ENCODE measurements at regions not wholly inside any gene's neighbourhood (a gene's known extent, or its start where the extent isn't known, plus 50 kb on each side); places are given as distances from the start of the nearest gene placed in this dataset.

DNA sequence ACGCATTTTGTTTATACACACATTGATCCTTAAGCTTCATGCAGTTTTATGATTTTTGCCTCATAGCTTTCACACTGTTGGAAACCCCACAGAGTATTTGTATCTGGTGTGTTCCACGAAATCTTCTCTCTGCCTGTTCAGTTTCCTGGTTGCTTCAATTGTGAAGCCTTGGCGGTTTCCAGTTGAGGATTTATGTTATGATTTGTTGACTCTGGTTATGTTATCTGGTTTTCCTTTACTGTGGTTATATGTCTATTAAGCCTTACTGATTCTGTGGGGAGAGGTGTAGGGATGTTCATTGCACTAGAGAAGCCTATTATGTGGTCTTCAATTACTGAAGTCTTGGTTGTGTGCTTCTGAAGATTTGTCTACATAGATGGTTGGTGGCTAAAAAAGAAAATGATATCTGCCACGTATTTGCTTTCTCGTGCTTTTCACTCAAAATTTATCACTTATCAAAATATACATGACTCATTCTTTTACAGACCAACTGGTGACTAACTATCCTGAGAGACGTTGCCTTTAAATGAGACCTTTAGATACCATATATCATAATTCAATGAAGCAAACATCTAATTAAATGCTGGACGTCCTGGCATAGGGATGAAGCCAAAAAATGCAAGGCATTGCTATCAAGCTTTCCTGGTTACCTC, 488.0 kb upstream of the B3GALT2 start:
- DNase-seq: no peak

DNA sequence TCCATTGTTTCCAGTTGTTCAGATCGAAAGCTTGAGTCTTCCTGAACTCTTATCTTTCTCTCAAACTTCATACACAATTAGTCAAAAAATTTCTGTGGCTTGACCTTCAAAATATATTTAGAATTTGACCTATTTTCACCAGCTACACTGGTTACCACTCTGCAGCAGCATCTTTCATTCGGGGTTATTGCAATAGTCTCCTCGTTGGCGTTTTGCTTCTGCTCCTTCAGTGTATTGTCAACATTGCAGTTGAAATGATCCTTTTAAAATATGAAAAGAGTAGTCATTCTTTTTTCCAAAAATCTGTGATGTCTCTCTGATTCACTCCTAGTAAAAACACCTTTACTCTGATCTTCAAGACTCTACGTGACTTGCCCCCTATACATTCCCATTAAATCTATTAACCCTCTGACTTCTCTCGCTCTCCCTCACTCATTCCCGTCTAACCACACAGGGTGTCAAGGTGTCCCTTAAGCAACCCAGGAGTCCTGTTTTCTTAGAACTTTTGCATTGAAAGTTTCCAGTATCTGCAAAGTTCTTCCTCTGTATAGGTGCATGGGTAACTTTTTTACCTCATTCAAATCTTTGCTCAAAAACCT, 480.2 kb upstream of the B3GALT2 start:
- no peak for DNase-seq

DNA sequence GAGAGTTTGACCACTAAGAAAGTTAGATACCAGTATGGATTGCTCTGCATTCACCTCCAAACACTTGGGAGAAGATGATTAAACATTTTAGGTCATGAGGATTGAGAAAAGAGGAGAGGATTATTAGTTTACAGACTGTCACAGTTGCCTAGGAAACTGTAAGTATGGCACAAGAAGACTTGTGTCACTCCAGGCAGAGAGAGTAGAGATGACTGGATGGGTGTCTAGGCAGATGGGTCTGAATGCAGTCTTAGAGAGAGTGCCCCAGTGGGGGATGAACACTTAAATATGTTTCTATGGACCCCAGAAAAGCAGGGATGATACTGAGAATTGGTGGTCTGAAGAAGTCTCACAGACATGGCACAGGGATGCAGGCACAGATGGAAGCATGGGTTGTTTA, 477.6 kb upstream of the B3GALT2 start:
- no peak for DNase-seq

DNA sequence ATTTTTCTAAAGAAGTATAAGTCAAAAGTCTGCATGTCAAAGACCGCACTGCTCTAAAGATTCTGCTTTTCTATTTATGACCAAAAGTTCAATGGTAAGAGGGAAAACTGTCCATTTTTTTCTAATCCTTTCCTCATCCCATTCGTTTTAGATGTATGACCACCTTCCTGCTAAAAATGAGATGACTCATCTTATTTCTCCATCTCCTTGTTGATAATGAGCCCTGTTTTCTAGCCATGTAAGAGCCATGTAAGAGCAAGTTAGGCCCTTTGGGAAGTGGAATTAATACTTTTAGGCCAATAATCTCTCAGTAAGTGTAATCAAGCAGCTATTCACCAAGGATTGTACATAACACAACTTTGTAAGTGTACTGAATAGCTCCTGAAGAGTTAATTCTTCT, 475.6 kb upstream of the B3GALT2 start:
- peak; percentile 2 for DNase-seq

DNA sequence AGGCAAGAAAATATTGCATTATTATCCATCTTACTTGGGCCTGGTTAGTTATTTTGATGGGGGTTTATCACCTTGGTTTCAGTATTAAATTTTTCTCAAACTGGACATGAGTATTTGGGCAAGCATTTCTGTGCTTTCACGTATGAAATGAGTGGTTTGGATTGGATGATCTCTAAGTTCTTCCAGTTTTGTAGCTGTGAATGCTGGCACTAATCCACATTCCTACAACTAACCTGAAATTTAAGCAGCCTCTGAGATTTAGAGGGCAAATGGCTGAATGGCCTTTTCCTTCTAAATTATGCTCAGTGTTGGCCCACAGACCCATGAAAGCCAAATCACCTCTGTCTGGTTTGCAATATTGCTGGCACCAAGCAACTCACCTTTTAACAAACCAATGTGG, 475.0 kb upstream of the B3GALT2 start:
- no peak for DNase-seq

DNA sequence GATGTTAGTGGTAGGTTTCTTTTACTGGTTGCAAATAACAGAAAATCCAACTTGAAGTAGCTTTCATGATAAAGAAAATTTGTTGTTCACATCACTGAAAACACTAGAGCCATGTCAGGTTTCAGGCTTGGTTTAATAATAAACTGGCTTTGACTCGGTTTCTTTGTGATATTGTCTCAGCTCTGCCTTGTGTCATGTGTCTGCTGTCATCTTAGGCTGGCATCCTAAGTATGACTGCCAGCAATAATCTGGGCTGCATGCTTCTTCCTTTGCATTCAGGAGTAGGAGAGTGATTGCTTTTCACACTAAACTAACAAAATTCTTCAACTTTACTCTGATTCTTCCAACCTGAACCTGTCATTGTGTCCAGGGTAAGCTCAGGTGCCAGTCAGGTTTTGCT, 474.0 kb upstream of the B3GALT2 start:
- no peak for DNase-seq

DNA sequence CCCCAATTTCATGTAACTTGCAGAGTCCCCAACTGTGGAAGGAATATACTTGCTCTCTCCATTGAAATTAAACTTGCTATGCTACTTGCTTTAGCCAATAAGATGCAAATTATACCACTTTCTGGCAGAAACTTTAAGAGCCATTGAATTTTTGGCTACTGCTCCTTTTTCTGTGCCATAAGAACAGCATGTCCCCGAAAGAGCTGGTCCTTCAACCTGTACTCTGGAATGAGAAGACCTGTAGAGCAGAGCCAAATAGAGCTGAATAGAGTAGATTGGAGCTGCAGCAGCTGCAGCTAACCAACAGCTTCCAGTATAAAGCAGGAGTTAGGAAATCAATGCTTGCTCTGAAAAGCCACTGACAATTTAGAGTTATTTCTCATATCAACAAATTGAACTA, 472.3 kb upstream of the B3GALT2 start:
- DNase-seq: no peak

DNA sequence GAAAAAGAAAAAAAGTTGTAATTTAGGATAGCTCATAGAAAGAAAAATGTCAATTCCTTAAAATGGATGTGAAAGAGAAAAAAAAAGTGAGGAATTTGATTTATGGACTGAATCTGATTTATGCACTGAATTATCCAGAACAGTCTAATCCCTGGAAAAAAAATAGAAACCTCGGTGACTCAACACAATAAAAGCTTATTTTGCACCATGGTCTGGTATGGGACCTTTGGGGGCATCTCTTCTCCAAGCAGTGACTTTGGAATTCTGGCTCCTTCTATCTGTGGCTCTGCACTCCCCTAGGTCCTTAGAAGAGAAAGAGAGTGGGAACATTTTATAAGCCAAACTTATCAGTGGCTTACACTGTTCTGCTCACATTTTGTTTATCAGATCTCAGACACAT, 471.7 kb upstream of the B3GALT2 start:
- no peak for DNase-seq

DNA sequence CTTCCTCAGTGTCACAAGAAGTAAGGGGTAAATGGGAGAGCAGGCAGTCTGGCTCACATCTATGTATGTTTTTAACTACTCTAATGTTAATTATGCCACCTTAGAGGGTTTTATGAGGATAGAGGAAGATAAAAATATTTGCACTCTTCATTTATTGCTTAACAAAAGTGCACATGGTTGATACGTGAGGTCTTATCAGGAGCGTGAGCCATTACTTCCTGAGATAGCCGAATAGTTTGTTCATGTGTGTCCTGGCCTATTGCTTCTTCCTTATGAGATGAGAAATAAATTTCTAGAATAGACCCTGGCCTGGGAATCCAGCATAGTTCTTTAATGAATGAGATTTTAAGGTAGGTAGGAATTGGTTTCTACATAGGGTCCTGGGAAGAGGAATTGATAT, 471.1 kb upstream of the B3GALT2 start:
- no peak for DNase-seq

DNA sequence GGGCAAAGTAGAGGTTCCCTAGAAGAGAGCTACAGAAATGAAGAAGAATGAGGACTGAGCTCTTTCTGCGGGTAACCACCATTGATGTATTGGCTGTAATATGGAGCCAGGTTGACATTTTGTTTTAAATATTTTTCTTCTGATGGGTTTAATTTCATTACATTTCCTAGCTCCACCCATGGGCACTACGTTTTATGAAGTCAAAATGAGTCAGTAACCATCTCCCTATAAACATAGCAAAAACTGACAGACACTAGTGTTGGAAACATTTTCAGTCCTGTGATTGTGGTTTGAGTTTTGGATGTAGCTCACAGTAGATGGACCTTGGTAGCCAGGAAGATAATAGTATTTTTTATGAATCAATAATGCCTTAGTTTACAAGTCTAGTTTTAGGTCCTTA, 470.4 kb upstream of the B3GALT2 start:
- no peak for DNase-seq

DNA sequence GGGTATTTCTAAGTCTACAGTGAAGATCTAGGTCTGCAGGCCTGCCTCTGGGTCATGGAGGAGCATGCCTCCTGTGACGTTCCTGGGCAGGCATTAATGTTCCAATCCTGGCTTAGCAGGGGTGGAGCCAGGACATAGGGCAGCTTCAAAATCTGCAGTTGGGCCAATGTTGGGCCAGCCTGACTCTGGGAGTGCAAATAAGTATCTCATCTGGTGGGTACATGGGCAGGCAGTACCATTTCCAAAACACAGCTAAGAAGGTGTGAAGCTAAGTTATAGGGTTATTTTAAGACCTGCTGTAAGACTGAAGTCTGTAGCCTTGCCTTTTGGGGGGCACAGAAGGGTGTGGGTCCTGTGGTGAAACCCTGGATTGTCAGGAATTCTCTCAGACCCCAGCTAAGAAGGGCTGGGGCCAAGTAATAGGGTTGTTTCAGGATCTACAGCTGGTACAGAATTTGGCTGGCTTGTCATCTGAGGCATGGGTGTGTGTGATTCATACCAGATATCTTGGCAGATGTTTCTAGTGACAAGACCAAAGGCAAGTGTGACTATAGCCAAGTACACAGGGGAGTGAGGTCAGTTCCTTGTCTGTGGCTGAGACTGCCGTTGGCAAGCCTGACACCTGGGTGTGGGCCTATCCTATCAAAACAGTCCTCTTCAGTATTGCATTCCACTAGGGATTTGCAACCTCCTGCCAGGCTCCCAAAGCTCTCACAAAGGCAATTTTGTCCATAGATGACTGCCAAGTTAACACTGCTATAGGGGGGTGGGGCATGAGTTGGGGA, 468.7 kb upstream of the B3GALT2 start:
- no peak for DNase-seq

DNA sequence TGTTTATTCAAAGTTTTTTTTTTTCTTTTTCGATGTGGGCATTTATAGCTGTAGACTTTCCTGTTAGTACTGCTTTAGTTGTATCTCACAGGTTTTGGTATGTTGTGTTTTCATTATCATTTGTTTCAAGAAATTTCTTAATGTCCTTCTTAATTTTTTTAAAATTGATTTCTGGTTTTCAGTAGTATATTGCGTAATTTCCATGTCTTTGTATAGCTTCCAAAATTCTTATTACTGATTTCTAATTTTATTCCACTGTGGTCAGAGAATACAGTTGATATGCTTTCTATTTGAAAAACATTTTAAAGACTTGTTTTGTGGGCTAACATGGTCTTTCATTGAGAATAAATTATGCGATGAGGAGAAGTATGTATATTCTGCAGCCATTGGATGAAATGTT, 463.2 kb upstream of the B3GALT2 start:
- DNase-seq: no peak

DNA sequence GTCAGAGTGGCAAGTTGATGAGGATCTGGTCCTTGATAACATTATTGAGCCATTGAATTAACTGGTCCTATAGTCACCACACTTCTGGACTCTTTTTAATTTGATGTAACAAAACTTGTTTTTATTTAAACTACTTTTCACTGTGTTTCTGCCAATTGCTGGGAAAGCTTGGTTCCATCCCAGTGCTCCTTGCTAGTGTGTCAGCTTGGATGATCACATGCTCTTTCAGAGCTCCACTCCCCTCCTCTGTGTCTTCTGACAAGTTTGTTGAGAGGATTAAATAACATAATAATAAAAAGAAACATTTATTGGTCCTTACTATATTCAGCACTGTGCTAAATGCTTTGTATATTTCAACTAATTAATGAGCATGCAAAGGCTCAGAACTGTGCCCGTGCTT, 448.5 kb upstream of the B3GALT2 start:
- DNase-seq: no peak

DNA sequence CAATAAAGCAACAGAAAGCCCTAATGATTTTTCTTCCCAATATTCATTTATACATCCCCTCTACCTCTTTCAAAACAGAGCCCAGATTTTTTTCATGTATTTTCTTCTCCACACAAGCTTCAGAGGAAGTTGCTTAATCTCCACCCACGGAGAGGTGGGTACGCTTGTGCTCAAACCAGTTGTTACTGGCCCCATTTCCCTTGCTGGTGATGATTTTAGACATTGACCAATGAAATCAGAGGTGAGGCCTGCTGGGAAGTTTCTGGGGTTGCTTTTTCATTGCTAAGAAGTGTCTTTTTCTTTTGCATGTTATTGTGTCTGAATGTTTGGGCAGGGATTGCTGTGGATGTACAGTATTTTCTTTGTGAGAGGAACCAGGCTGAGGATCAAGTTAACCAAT, 448.1 kb upstream of the B3GALT2 start:
- DNase-seq: no peak

DNA sequence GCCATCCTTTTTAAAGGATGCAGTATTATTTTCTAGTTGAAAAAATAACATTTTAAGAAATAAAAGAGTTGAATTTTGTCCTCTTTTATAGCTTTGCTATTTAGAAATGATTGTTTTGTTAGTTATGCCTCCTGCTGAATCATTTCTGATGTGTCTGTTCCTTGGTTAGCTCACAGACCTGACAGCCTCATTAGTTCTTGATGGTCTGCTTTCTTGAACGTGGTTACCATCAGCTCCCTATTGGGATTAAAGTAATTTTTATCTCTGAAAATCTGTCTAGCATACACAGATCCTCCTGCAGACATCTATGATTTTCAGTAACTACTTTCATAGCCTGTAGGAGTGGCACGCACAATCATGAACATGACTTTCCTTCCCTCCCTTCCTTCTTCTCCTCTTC, 447.6 kb upstream of the B3GALT2 start:
- DNase-seq: no peak

DNA sequence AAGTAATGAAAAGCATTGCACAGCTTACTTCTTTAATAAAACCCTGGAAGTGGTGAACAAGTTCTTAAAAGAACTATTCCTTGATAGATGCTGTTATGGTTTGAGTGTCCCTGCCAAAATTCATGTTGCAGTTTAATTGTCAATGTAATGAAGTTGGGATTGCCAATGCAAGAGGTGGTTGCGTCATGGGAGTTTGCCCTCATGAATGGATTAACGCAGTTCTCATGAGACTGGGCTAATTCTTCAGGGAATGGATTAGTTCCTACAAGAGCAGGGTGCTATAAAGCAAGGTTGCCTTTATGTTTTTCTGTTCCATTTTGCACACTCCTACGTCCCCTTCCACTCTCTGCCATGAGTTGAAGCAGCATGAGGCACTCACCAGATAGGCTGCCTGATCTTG, 446.7 kb upstream of the B3GALT2 start:
- DNase-seq: no peak

DNA sequence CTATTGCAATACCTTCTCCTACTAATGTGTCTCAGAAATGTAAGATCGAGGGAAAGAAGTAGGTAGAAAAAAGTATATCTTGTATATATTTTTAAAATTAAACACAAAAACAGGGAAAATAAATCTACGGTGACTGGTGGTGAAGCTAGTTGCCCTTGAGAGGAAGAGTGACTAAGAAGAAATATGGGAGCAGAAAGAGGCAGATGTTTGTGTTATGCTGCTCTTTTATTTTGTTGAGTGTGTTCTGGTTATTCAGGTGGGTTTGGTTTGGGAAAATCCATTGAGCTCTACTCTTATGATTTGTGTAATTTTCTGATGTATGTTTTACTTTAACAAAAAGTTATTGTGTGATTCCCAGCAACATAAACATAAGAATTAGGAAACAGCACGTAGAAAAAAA, 444.9 kb upstream of the B3GALT2 start:
- no peak for DNase-seq

DNA sequence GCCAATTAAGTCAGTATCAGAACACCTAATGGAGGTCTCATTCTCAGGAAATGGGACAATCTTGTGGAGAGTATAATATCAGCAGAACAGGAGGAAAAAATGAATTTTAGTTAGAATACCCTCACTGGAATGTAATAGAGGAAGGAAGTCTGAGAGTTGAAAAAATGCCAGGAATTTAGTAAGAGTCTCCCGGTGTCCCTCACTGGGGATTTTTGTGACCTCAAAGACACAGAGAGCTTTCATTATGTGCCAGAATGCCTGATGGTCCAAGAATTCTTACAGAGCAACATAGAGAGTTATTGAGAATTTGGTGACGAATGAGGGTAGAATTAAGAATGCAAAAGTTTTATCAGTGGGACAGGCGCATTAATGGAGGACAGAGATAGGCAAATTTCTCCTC, 443.5 kb upstream of the B3GALT2 start:
- DNase-seq: no peak

DNA sequence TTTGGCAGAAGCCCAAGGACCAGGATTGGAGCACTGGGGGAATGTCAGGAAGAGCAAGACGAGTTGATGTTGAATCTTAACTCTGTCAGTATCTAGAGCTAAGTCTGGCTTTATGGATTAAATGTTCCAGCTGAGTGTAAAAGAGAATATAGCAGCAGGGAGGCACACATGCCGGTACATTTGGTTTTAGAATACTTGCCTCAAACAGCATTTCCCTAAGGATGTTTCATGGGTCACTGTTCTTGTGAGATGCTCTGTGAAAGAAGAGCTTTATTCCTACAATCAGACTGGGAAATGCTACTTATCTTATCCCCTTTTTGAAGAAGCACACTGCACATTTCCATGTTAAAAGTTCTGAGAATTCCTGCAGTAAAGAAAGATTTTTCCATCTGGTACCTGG, 440.3 kb upstream of the B3GALT2 start:
- no peak for DNase-seq

DNA sequence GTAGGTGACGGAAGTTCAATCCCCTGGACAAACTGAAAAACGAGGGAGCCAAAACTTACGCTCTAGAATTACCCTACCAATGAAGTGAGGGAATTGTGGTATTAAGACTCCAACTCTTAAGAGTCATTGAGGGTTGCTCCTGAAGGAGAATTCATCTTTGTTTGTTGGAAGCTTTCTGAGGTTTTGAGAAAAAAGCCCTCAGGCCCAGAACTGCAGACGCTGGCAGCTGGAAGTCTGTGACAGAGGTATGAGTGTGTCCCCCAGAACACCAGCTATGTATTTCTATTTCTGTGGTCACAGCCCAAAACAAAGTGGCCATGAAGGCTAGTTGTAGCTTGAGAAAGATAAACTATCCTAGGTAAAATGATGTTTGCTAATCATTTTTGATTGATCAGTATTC, 438.8 kb upstream of the B3GALT2 start:
- no peak for DNase-seq

DNA sequence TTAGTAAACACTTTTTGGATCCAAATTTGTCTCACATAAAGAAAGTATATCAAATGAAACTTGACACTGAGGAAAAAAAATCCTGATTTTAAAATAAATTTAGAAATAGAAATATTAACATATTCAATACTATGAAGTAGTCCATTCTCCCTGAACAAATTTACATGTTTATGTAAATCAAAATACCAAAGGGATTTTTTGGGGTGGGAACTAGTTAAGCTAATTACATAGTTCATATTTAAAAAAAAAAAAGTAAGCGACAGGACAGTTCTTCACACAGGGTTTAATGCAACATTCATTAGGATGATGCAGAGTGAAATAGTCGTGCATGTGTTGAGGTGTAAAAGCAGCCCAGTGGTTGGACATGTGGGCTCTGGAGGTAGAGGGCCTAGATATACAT, 433.5 kb upstream of the B3GALT2 start:
- no peak for DNase-seq

DNA sequence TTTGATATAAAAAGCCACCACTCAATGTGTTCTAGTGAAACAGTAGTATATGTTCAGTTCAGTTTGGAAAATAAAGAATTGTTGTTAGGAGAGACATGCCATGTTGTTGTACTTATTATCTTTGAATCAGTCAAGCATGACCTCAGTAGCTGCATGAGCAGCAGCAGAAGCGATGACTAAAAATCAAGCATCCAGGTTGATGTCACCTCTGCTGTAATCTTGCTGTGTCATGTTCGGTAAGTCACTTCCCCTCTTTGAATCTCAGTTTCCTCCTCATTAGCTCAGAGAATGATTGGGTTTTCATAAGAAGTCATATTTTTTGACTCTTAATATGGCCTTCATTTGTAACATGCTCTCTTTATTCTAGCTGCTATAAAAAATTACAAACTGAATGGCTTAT, 428.4 kb upstream of the B3GALT2 start:
- peak; percentile 22 for DNase-seq

DNA sequence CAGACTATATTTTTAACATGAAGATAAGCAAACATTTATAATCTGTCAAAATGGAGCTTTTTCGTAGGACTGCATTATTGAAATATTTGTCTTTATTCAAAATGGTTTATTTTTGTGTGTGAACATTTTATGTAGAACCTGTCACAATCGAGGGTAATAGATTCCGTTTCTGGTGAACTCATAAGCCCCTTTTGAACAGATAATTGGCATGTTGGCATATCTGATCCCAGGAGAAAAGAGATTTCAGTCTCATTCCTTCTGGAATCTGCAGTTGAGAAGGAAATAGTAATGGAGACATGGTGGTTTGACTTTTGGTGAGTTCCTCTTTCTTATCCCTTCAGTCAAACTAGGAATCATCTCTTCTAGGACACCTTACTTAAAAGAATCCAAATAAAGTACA, 427.9 kb upstream of the B3GALT2 start:
- DNase-seq: no peak

DNA sequence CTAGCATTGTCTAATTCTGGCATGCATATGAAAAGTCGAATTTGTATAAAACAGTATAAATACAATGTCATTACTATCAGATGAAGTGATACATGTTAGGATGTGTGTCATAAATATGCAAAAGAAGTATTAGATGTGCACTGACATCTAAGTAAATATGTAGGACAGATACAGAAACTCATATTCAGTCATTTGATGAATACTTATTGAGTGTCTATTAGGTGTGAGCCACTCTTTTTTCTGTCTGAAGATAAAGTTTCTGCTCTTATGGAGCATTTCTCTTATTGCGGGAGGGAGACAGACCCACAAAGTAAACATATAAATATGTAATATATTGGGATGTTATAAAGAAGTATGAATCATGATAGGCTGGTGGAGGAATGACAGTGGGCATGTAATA, 426.6 kb upstream of the B3GALT2 start:
- DNase-seq: no peak

DNA sequence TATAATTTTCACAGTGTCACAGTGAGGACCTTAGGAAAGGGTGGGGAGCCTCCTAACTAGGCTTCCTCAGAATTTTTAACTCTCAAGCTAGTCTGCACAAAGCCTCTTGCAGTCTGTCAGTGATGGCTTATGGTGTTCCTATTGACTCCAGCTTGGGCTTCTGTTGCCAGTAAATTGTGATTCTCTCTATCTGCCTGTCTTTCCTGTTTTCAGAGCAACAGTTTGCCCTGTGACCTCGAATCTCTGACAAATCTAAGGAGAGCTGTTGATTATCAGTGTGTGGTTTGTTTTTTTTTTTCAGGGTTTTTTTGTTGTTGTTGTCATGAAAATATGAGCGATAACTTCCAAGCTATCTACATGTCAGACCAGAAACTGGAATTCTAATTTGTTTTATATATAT, 423.2 kb upstream of the B3GALT2 start:
- DNase-seq: no peak

Measured in HCEC 1CT (cell line).